ENCODE measurements at regions not wholly inside any gene's neighbourhood (a gene's known extent, or its start where the extent isn't known, plus 50 kb on each side); places are given as distances from the start of the nearest gene placed in this dataset.

DNA sequence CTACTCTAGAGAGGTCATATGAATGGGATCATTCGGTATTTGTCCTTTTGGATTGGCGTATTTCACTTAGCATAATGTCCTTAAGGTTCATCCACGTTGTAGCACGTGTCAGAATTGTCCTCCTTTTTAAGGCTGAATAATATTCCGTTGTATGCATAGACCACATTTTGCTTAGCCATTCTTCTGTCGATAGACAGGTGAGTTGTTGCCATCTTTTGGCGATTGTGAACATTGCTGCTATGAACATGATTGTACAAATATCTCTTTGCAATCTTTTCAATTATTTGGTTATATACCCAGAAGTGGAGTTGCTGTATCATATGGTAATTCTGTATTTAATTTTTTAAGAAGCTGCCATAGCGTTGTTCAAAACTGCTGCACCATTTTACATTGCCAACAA lies 52.4 kb upstream of the GOLGA8J start:
- TF ChIP-seq, protein P1, sequence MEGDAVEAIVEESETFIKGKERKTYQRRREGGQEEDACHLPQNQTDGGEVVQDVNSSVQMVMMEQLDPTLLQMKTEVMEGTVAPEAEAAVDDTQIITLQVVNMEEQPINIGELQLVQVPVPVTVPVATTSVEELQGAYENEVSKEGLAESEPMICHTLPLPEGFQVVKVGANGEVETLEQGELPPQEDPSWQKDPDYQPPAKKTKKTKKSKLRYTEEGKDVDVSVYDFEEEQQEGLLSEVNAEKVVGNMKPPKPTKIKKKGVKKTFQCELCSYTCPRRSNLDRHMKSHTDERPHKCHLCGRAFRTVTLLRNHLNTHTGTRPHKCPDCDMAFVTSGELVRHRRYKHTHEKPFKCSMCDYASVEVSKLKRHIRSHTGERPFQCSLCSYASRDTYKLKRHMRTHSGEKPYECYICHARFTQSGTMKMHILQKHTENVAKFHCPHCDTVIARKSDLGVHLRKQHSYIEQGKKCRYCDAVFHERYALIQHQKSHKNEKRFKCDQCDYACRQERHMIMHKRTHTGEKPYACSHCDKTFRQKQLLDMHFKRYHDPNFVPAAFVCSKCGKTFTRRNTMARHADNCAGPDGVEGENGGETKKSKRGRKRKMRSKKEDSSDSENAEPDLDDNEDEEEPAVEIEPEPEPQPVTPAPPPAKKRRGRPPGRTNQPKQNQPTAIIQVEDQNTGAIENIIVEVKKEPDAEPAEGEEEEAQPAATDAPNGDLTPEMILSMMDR (IDR thresholded peaks at IDR 0.05; ENCODE audit: low read length, missing control alignments) = no peak
- no peak overlapping the region for H3K4me3 ChIP-seq (replicated peaks; ENCODE audit: low read depth, low read length)
- DNase-seq (ENCODE audit: low read depth) = peak; percentile 6

DNA sequence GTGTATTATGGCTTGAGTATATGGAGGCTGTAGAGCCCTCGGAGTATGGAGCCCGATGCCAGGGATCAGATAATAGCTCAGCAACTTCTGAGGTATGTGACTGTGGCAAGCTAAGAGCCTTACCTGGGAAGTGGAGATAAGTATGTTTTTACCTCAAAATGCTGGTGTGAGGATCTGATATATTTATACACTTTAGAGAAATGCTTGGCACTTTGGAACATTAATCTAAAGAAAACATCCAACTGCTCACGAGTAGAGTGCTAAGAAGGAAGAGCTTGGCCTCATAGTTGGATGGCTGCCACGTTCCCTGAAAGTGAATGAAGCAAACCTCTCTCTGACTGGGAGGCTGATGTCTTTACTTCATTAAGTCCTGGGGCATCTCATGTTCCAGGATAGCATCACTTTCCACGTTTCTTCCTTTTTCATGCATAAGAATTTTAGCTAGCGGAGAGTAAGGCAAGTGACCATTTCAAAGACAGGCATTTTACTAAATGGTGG lies 58.9 kb upstream of the GOLGA8J start:
- DNase-seq (ENCODE audit: low read depth) = peak; percentile 61
- H3K4me3 ChIP-seq (replicated peaks; ENCODE audit: low read depth, low read length) = no peak overlapping the region
- TF ChIP-seq, protein P1 (IDR thresholded peaks at IDR 0.05; ENCODE audit: low read length, missing control alignments) = no peak

DNA sequence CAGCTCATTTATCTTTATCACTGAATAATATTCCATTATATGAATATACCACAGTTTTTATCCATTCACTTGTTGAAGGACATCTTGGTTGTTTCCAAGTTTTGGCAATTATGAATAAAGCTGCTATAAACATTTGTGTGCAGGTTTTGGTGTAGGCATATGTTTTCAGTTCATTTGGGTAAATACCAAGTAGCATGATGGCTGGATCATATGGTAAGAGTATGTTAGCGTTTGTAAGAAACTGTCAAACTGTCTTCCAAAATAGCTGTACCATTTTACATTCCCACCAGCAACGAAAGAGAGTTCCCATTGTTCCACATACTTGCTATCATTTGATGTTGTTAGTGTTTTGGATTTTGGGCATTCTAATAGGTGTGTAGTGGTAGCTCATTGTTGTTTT lies 72.0 kb upstream of the GOLGA8J start:
- TF ChIP-seq, protein P1 (IDR thresholded peaks at IDR 0.05; ENCODE audit: low read length, missing control alignments) = no peak
- H3K4me3 ChIP-seq (replicated peaks; ENCODE audit: low read depth, low read length) = no peak overlapping the region
- DNase-seq (ENCODE audit: low read depth) = no peak

DNA sequence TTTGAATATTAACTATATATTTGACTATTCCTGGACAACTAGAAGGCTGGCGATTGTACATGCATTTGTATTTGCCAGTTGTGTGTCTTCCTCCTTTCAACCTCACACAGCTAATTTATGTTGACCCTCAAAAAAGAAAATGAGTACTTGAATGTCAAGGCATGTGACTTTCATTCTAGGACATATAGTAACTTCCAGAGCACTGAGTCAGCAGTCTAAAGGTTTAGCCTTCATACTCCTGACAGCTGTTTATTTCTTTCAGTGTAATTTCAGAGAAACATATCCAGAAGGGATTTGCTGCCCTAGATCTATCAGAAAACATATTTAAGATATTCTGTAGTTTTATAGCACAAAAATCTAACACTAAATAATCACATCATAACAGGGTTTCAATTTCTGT lies 74.6 kb upstream of the GOLGA8J start:
- TF ChIP-seq, protein P1 (IDR thresholded peaks at IDR 0.05; ENCODE audit: low read length, missing control alignments) = no peak
- no peak for DNase-seq (ENCODE audit: low read depth)
- H3K4me3 ChIP-seq (replicated peaks; ENCODE audit: low read depth, low read length) = no peak overlapping the region

DNA sequence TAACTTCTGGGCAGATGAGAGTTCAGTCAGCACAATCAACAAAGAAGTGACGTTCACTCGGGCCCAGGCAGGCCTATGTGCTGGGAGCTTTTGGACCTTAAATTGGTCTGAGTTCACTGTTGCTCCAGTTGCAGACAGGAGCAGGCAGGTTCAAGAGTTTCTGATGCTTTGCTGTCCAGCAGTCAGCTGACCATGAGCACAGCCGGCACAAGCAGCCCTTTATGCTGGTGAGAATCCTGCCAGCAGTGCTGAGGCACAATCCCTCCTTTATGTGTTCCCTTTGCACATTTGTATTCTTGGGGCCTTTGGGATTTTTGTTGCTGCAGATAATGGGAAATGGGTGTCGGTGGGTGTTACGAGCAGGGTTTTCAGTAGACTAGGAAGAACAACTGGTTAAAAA lies 81.2 kb upstream of the GOLGA8J start:
- no peak for DNase-seq (ENCODE audit: low read depth)
- H3K4me3 ChIP-seq (replicated peaks; ENCODE audit: low read depth, low read length) = no peak overlapping the region
- TF ChIP-seq, protein P1 (IDR thresholded peaks at IDR 0.05; ENCODE audit: low read length, missing control alignments) = no peak

DNA sequence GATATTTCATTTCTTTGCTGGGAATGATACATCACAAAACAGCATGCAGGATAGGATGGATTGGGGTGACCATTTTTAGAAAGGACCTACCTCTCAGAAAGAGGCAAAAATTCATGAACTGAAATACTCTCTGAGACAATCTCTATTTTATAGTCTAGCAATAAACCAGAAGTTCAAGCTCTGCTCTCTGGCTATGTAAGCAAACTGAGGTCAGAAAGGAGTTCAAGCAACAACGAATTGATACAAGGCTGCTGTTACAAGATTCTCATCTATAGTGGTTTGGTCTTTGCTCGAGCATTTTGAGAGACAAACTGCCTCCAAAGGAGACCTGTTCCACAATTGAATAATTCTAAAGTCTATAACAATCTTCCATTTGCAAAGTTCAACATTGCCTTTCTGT lies 84.7 kb upstream of the GOLGA8J start:
- no peak for DNase-seq (ENCODE audit: low read depth)
- TF ChIP-seq, protein P1 (IDR thresholded peaks at IDR 0.05; ENCODE audit: low read length, missing control alignments) = no peak
- no peak overlapping the region for H3K4me3 ChIP-seq (replicated peaks; ENCODE audit: low read depth, low read length)

DNA sequence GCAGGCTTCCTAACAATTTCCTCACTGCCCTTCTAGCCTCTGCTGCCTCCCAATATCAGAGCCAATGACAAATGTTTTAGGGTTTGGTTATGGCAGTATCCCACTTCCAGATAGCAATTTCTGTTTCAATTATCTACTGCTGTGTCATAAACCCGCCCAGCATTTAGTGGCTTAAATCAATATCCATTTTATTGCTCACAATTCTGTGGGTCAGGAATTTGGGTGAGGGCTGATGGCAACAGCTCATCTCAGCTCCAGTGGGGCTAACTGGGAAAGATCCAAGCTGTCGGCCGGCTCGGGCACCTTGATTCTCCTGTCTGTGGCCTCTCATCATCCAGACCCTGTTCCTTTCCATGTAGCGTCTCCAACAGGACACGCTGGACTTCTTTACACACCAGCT lies 85.3 kb upstream of the GOLGA8J start:
- H3K4me3 ChIP-seq (replicated peaks; ENCODE audit: low read depth, low read length) = no peak overlapping the region
- TF ChIP-seq, protein P1 (IDR thresholded peaks at IDR 0.05; ENCODE audit: low read length, missing control alignments) = no peak
- DNase-seq (ENCODE audit: low read depth) = no peak
